Glomerular endothelial cell (primary cell): ENCODE measurements at regions not wholly inside any gene's neighbourhood (a gene's known extent, or its start where the extent isn't known, plus 50 kb on each side); places are given as distances from the start of the nearest gene placed in this dataset.

Source experiments
- DNase-seq: peaks from one replicate; pipeline ENCODE4 v3.0.0-alpha.2; 2011; ENCODE audit warnings: low read depth, low spot score; ENCODE audit errors: extremely low read depth

DNA sequence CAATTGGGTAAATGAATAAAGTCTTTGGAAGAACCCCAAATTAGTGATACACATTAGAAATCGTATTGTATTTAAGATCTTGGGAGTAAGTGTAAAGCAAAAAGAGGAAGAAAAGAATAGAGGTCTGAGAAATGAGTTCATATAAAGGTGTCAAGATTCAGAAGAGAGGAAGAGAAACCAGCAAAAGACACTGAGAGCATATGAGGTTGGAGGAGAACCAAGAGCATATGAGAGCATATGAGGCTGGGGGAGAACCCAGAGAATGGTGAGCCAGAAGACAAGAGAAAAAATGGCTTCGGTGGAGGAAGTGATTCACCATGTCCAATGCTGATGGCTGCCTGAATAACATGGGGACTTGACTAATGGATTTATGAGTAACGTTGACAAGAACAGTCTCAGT, 620.1 kb upstream of the GCFC2 start:
- no peak for DNase-seq

DNA sequence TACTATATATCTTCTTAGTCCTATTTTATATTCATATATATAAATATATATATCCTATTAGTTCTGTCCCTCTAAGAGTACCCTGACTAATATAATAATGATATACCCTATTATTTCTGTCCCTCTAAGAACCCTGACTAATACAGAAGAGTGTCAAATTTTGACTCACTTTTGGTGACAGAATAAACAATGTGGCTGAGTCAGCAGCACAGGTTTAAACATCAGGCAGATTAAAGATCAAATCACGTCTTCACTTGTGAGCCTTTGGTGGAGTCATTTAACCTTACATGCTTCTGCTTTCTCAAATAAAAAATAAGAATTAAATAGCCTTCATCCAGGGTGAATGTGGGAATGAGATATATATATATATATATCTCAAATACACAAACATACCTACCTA, 615.9 kb upstream of the GCFC2 start:
- no peak for DNase-seq

DNA sequence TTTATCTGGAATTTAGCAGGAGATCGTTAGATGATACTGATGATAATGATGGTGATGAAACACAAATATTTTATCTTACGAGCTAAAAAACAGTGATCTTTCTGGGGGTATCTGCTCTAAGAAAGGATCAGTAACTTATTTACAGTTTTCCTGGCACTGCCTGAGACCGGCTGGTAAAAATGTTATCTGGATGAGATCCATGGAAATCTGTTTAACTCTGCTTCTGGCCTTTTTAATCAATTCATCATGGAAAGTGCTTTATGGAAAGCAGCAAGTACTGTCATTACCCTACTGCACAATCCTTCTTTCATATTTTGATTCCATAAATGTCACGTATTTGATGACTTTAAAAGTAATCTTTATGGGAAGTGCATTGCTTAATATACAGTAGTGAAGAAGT, 612.7 kb upstream of the GCFC2 start:
- DNase-seq: no peak

DNA sequence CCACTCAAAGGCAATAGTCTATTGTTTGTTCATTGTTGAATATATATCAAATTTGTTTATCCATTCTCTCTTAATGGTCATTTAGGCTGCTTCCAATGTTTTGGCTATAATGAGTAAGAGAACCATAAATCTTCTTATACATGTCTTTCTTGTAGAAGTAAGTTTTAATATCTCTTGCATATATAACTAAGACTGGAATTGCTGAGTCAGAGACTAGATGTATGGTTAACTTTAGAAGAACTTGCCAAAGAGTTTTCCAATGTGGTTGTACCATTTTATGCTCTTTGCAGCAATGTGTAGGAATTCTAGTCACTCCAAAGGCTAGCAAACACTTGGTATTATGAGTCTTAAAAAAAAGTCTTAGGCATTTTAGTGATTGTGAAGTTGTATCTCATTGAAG, 610.0 kb upstream of the GCFC2 start:
- no peak for DNase-seq

DNA sequence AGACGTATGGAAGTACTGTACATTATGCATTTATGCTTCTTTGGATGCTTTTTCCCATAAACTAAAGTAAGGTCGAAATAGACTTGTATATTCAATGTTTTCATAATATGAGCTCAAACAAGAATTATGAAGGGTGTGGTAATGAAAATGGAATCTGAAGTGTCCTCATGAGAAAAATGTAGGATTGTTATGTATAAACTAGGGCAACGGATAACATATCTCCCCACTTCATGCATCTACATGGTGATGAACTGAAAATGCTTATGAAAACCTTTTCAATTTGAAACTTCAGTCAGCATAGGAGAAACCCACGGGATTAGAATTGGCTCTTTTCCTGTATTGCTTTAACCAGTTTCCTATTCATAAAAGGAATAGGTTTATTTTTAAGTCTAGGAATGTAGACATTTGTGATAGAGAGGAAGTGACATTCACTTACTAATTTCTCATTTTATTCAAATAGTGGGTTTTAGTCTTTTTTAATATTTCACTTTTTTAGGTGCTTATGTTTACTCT, 608.2 kb upstream of the GCFC2 start:
- DNase-seq: no peak

DNA sequence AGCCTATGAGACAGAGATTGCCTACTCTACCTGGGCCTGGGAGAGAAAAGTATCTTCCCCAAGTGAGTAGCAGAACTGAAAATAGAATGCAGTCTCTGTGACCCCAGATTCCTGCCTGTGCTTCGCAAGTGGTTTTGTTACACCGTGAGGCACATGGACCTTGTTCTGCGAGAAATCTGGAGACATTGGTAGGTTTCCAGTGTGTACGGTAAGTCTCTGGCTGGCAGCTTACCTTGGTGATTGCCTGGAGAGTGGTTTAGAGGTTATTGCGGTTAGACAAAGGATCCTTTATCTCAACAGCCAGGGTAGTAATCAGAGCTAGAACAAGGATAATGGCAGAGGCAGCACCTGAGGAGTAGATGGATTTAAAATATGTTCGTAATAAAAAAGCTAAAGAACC, 606.0 kb upstream of the GCFC2 start:
- DNase-seq: no peak

DNA sequence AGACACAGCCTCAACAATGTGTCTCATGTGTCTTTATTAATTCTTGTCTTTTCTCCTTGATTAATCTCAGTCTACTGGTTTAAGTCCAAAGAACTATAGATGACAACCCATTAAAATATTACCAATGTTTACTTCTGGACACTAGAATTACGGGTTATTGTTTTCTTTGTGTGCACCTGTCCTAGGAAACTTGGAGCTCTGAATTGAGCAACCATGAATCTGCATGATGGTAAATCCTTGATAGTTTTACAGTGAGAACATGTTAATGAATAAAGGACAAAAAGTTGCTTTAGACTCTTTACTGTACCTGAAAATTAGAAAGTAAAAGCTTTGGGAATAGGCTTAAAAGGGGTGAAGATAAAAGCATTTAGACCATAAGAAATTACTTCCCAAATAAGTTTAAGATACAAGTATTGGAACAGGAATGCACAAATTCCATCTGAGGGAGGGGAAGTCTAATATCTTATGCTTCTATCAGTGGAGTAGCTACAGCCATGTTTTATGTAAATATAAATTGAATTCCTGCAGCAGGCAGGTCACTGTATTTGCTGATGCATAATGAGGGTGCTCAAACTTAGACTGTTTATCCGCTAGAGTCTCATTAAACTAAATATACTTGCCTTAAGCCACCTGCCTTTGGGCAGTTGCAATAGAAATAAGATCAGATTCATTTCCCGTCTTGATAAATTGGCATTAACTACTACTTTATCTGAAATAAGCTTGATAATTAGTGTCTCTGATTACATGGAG, 603.7 kb upstream of the GCFC2 start:
- DNase-seq: no peak

DNA sequence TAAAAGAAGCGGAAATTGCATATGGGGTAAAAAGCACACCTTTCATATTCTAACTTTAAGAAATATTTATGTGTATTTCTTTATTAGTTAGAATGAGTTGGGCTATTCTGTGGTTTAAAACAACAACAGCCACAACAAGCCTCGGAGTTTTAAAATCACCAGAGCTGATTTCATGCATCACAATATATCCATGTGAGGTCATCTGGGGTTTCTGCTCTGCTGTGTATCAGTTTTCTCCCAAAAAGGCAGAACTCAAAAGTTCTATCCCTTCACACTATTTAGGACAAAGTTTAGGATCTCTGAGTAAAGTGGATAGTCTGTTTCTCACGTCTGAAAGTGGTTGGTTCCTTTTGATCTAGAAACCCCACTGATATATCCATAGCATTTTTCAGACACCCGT, 601.5 kb upstream of the GCFC2 start:
- no peak for DNase-seq

DNA sequence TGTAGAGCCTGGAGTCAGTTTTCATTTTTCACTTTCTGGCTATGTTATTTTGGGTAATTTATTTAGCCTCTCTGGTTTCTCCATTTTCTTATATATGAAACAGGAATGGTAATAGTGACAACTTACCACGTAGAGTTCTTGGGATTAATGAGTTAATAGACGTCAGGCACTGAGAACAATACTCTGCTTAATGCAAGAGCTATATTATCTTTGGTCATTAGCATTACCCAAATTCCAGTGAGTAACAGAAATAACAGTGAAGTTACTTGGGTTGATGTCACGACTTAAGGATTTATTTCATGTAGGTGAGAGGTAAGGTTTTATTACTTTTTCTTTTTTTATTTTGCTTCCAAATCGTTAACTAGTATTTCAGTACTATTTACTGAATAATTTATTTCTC, 601.0 kb upstream of the GCFC2 start:
- no peak for DNase-seq

DNA sequence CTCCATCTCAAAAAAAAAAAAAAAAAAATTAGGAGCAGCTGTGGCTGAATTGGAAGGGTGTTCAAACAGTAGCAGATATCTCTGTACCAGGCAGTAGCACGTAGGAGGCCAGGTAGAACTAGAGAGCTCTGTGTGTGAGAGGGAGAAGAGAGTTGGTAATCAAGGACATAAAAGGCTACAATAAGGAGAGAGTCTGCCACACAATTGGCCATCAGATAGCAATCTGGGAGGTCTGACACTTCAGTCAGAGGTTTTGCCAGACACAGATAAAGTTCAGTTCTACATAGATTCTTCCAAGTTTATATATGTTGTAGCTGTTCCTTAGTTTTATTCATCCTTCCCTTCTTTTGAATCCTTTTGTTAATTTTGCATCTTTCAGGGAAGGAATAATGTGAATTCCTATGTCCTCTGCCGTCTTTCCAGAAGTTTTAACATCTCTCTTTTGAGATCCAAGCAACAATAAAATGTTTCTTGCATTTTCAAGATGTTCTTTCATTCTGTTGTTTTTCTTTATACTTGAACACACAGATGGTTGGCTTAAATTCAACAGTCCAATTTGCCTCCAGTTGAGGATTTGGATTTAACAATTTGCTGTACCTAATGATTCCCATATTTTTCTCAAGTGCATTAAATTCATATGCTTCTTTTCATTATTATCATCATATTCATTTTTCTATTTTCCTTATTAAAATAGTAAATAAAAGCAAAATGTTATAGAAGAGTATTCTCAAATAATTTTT, 600.3 kb upstream of the GCFC2 start:
- no peak for DNase-seq

DNA sequence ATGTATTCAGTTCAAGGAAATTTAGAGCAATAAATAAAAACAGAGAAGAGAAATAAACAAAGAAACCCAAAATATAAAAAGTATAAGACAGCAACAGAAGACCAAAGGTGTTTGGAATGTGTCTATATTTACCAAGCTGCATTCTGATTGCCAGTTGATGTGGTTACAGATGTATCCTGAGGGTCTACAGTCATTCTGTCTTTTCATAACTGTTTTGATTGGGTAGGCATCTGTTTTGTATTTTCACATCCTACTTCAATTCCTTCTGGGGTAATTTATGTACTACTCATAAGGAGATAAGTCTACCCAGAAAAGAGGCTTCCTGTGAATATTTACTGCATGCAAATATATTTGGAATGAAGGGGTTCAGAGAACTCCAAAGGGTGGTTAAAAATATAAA, 596.8 kb upstream of the GCFC2 start:
- DNase-seq: no peak

DNA sequence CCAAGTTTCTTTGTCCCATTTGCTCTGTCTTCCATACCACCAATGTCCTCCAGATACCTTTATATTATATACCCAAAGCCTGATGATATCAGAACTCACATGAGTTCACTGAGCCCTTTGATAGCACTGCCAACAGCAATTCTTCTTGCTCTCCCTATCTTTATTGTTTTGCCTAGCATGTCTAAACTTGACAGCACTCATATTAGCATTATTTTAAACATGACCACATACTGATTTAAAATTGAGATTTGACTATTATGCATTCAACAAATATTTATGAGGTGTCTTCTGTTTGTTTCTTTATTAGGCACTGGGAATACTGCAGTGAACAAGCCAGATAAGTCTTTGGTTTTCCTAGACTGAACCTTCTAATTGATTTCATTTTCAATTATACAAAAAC, 587.3 kb upstream of the GCFC2 start:
- no peak for DNase-seq

DNA sequence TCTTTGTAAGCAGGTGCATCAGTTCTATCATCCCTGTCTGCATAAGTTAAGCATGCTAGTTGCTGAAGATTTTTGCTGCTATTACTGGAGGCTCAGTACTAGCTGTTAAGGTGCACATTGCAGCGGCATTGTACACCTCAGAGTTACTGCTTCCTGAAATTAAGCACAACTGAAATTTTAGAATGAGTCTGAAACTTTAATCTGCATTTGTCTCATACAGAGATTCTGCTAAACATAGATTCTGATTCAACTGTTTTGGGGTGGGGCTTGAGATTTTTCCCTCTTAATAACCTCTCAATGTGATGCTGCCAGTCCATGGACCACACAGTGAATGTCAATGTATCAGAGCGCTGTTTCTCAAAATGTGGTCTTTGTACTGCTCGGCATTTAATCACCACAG, 585.7 kb upstream of the GCFC2 start:
- DNase-seq: no peak

DNA sequence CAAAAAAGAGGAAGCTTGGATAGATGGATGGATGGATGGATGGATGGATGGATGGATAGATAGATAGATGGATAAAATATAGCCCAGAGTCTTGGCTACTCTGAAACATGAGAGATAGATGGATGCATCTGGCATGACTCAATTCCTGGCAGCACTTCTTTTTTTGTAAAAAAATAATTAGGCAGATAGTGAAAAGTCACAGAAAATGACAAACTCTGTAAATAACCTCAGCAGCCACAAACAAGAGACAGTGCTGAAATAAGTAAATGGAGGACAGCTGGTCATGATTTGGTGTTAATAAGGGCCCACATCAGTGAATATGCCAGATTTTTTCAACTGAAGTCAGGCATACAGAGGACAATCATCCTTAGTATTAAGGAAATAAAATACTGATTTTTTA, 585.0 kb upstream of the GCFC2 start:
- no peak for DNase-seq

DNA sequence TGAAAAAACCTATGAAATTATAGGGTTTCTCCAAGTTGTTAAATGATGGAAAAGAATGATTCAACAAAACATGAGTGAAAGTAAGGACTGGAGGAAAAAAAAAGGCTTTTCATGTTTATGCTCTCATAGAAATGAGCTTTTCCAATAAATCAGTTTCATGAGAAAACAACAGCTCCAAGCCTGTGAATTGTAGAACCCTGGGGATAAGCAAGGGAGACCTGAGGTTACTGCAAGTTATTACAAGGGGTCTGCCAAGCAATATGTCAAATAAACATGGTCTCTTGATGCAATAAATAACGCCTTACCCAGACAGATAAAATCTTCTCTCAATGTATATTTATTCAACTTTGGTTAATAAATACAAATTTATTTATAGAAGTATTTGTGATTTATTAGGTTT, 577.9 kb upstream of the GCFC2 start:
- no peak for DNase-seq

DNA sequence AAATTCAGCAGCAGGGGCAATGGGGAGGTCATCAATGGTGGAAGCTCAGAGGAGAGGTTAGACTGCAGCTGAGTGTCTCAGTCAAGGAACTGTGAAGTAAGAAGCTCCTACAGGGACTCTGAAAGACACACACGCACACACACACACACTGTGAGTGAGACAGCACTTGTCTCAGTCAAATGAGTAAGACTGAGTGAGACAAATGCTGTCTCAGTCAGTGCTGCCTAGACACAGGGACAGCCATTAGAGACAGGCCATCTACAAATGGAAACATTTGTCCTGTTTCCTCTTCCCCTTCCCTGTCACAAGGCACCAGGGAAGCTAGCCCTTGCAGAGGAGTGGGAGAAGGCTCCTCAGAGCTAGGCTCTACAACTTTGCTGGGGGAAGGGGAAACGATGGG, 577.4 kb upstream of the GCFC2 start:
- no peak for DNase-seq

DNA sequence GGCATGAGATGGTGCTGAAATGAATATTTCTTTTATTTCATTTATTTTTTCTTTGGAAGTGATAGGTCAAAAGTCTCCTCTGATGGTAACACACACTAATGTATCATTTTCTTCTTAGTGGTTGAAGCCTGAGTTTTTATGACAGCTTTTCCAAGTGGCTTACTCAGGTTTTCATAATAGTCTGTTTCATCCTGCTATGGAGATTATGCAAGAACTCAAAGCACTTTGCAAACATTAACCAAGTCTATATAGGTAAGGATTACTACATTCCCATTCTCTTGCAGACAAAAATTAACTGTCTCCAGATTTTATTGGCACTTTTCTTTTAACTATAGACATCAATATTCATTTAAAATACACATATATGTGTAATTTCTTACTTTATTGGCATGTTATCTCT, 572.6 kb upstream of the GCFC2 start:
- no peak for DNase-seq

DNA sequence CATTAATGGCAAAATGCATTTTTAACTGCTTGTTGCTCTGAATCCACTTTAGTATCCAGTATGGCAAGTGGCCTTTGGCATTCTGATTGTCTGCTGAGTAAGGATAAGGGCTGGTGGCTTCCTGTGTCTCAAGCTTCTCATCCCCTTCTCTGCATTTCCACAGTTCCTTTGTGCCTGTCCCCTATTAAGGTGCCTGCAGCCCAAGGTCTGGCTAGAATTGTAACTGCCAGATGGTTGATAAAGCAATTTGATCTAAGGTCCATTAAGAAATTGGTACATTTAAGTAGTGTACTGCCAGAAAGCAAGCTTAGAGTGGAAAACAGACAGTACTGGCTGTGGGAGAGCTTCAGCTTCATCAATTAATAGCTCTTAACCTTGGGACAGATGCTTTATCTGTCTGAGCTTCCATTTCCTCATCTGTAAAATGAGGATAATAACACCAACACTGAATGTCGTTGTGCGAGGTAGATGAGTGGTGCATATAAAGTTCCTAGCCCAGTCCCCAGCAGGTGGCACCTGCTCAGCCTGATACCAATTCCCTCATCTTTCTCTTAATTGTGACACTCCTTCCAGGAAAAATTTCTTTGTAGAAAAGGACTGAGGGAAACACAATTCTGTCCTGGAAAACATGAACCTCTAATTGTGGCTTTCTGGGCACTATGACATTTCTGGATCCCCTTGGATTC, 570.6 kb upstream of the GCFC2 start:
- no peak for DNase-seq

DNA sequence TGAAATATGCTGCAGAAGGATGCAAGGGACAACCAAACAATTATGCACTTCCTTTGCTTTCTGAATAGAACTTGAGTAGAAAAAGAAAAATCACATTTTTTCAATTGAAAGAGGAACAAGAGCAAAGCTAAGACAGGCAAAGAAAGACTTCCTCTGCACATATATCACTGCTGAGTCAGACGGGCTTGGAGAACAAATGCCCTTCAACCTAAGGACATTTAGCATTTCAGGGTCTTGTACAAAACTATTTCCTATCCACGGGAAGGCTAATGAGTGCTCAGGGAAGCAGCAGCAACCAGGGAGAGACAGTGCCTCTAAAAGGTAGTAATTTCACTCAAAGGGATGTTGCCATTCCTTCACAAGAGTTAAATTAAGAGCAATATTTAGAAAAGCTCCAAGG, 570.0 kb upstream of the GCFC2 start:
- no peak for DNase-seq

DNA sequence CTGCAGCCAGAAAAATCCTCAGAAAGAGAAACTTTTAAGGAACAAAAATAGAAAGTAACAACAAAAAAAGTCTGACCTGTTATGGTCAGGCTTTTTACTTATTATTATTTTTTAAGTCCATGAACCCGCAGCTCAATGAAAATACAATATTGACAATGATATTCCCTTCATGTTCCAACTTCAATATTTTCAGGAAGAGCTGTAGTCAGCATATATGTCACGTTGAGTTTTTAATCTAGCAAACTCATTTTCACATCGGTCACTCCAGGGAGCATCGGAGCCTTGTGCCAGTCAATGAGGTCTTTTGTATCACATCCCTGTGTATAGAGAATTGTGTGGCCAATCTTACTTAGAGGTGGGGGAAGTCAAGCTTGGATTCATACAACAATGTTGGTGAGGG, 568.4 kb upstream of the GCFC2 start:
- DNase-seq: no peak

DNA sequence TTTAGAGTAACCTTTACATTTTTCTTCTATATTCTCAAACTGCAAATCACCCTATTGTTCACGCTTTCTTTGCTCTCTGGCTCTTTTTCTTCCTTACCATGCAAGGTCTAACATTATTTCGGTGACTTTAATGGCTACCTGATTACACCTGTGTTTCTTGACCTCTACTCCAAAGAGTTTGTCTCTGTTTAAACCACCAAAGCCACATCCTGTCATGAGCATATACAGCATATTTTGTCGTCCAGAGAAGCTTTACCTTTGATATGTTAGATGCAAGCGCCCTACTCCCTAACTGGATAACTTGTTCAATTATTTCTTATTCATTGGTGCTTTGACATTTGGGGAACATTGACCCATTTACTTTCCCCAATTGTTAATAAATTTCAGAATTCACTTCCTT, 565.1 kb upstream of the GCFC2 start:
- DNase-seq: no peak

DNA sequence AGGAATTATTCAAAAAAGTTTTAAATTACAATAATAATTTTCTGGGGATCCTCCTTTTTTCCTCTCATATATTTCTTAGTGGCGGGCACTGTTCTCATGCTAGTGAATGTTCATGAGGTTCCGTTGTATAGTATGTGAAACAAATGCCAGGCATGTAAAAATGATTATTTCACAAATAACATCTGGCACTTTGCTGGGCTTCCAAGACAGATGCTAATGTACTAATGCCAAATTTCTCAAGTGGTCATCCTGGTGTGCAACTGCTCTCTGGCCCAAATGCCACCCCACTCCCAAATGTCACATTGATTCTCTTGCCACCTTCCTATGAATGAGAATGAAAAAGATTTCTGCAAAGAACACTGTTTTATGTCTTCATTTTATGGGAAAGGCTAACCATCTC, 564.0 kb upstream of the GCFC2 start:
- DNase-seq: no peak
